Astrocyte (in vitro differentiated cells and primary cell): ENCODE measurements at regions not wholly inside any gene's neighbourhood (a gene's known extent, or its start where the extent isn't known, plus 50 kb on each side); places are given as distances from the start of the nearest gene placed in this dataset.
A peak's percentile ranks its signal among the peaks of the same experiment; 100 is the strongest.

Source experiments
- DNase-seq: peaks from one replicate; pipeline ENCODE4 v3.0.0-alpha.2; 2010; ENCODE audit warnings: low read depth
- FAIRE-seq: peaks from 2 replicates; lab custom pipeline; 2011; peaks lifted over from hg19 to GRCh38; lab: Jason Lieb, UNC
- H2AFZ ChIP-seq: 2 replicates; pipeline ENCODE4 v1.6.0; 2012; ENCODE audit warnings: low read depth, low read length, inconsistent platforms
- H3K27ac ChIP-seq: 2 replicates; pipeline ENCODE4 v1.5.1; 2011; ENCODE audit warnings: low read depth, low read length, inconsistent platforms
- H3K27me3 ChIP-seq: 2 replicates; pipeline ENCODE4 v1.6.0; 2011; ENCODE audit warnings: low read length, inconsistent platforms; ENCODE audit not compliant: insufficient read depth
- H3K36me3 ChIP-seq: 2 replicates; pipeline ENCODE4 v1.5.1; 2011; ENCODE audit warnings: low read length, inconsistent platforms; ENCODE audit not compliant: insufficient read depth
- H3K4me1 ChIP-seq: 2 replicates; pipeline ENCODE4 v1.5.1; 2011; ENCODE audit warnings: low read length, inconsistent platforms; ENCODE audit not compliant: insufficient read depth
- H3K4me2 ChIP-seq: 2 replicates; pipeline ENCODE4 v1.6.0; 2012; ENCODE audit warnings: low read length, inconsistent platforms
- H3K4me3 ChIP-seq: 2 replicates; pipeline ENCODE4 v1.5.1; 2011; ENCODE audit warnings: low read depth, mild to moderate bottlenecking, low read length, inconsistent platforms; ENCODE audit not compliant: insufficient read depth
- H3K79me2 ChIP-seq: 2 replicates; pipeline ENCODE4 v1.6.0; 2012; ENCODE audit warnings: mild to moderate bottlenecking, low read length, inconsistent platforms; ENCODE audit not compliant: insufficient read depth
- H3K9ac ChIP-seq: 2 replicates; pipeline ENCODE4 v1.6.0; 2012; ENCODE audit warnings: mild to moderate bottlenecking, low read length, inconsistent platforms
- H3K9me3 ChIP-seq: 2 replicates; pipeline ENCODE4 v1.5.1; 2012; ENCODE audit warnings: low read depth, mild to moderate bottlenecking, low read length, inconsistent platforms; ENCODE audit not compliant: insufficient read depth
- H4K20me1 ChIP-seq: 2 replicates; pipeline ENCODE4 v1.6.0; 2012; ENCODE audit warnings: low read length, inconsistent platforms; ENCODE audit not compliant: insufficient read depth
- H3K27ac Mint-ChIP-seq: one replicate; pipeline ENCODE4 v1.8.0; 2021; ENCODE audit warnings: mild to moderate bottlenecking, mixed read lengths; ENCODE audit not compliant: unreplicated experiment
- H3K27me3 Mint-ChIP-seq: one replicate; pipeline ENCODE4 v1.8.0; 2021; ENCODE audit warnings: low read depth, mixed read lengths; ENCODE audit not compliant: unreplicated experiment
- H3K36me3 Mint-ChIP-seq: one replicate; pipeline ENCODE4 v1.8.0; 2021; ENCODE audit warnings: low read depth, mixed read lengths; ENCODE audit not compliant: unreplicated experiment
- H3K4me1 Mint-ChIP-seq: one replicate; pipeline ENCODE4 v1.8.0; 2021; ENCODE audit warnings: low read depth, mixed read lengths; ENCODE audit not compliant: unreplicated experiment
- H3K4me3 Mint-ChIP-seq: one replicate; pipeline ENCODE4 v1.8.0; 2021; ENCODE audit warnings: mild to moderate bottlenecking, moderate library complexity, mixed read lengths; ENCODE audit not compliant: unreplicated experiment
- H3K9me3 Mint-ChIP-seq: one replicate; pipeline ENCODE4 v1.8.0; 2021; ENCODE audit warnings: mild to moderate bottlenecking, mixed read lengths; ENCODE audit not compliant: unreplicated experiment
- CTCF ChIP-seq: IDR thresholded peaks from 2 replicates; pipeline ENCODE4 v1.5.1; 2011; ENCODE audit warnings: low read depth, mild to moderate bottlenecking, inconsistent platforms, low read length, moderate library complexity; ENCODE audit not compliant: insufficient read depth
- EZH2 ChIP-seq: IDR thresholded peaks from 2 replicates; pipeline ENCODE4 v1.6.1; 2012; ENCODE audit warnings: mild to moderate bottlenecking, low read length, inconsistent platforms; ENCODE audit not compliant: insufficient read depth

- H3K4me3 Mint-ChIP-seq: no peak overlapping the region
- H3K27ac Mint-ChIP-seq: no peak overlapping the region
- H3K4me1 ChIP-seq: peaks cover under 1% of the 10 kb centered on the region
- H3K27ac ChIP-seq: no peak overlapping the region
- H4K20me1 ChIP-seq: no peaks in the 10 kb centered on the region
- no peak overlapping the region for H3K9ac ChIP-seq
- no peak overlapping the region for H3K4me3 ChIP-seq
- H3K9me3 ChIP-seq: no peaks in the 10 kb centered on the region
- peaks cover 4% of the 10 kb centered on the region for H3K27me3 Mint-ChIP-seq
- no peaks in the 10 kb centered on the region for H3K36me3 ChIP-seq
- H3K4me1 Mint-ChIP-seq: peaks cover 3% of the 10 kb centered on the region
- no peaks in the 10 kb centered on the region for H3K79me2 ChIP-seq
- FAIRE-seq: no peak
- no peak overlapping the region for H2AFZ ChIP-seq
- DNase-seq: peak; percentile 38
- no peak overlapping the region for H3K4me2 ChIP-seq
- H3K27me3 ChIP-seq: no peaks in the 10 kb centered on the region
- no peaks in the 10 kb centered on the region for H3K9me3 Mint-ChIP-seq
- H3K36me3 Mint-ChIP-seq: no peaks in the 10 kb centered on the region
- TF ChIP-seq CTCF (no peak), EZH2 (no peak)
Measured at GRCh38 chr2:176455816-176456291, 186.6 kb downstream of the MTX2 start.

GRCh38 chr2:176457481-176457880 is 188.2 kb downstream of the MTX2 start:
- no peak for FAIRE-seq
- peaks cover 4% of the 10 kb centered on the region for H3K27me3 Mint-ChIP-seq
- DNase-seq: no peak

More at GRCh38 chr2:176457481-176457880, 188.2 kb downstream of the MTX2 start:
- TF ChIP-seq CTCF (no peak), EZH2 (no peak)
- peaks cover 7% of the 10 kb centered on the region for H3K4me1 ChIP-seq
- no peak overlapping the region for H3K9ac ChIP-seq
- H3K27ac Mint-ChIP-seq: no peak overlapping the region
- no peaks in the 10 kb centered on the region for H3K79me2 ChIP-seq
- H3K4me2 ChIP-seq: no peak overlapping the region
- peaks cover 7% of the 10 kb centered on the region for H3K4me1 Mint-ChIP-seq
- H3K27ac ChIP-seq: no peak overlapping the region
- no peaks in the 10 kb centered on the region for H3K36me3 ChIP-seq
- no peaks in the 10 kb centered on the region for H4K20me1 ChIP-seq
- H3K27me3 ChIP-seq: no peaks in the 10 kb centered on the region
- no peaks in the 10 kb centered on the region for H3K9me3 ChIP-seq
- no peak overlapping the region for H2AFZ ChIP-seq
- no peak overlapping the region for H3K4me3 ChIP-seq
- H3K4me3 Mint-ChIP-seq: no peak overlapping the region
- H3K9me3 Mint-ChIP-seq: no peaks in the 10 kb centered on the region
- no peaks in the 10 kb centered on the region for H3K36me3 Mint-ChIP-seq
